Astrocyte of the spinal cord (primary cell): ENCODE measurements at regions not wholly inside any gene's neighbourhood (a gene's known extent, or its start where the extent isn't known, plus 50 kb on each side); places are given as distances from the start of the nearest gene placed in this dataset.
"Not testable (repeated sequence)": the region's sequence is repeated elsewhere in the genome, so short reads cannot be mapped to it uniquely, and the experiment has no call there.

Experiments used
- DNase-seq: peaks from one replicate; pipeline ENCODE4 v3.0.0; 2011; ENCODE audit warnings: low read depth, low spot score
- H3K4me3 ChIP-seq: 2 replicates; pipeline ENCODE4 v1.5.1; 2011; ENCODE audit warnings: low read depth, mild to moderate bottlenecking, low read length, moderate library complexity
- CTCF ChIP-seq: IDR thresholded peaks from 2 replicates; pipeline ENCODE4 v1.5.1; 2012; ENCODE audit warnings: low read depth, mild to moderate bottlenecking, low read length, inconsistent platforms
- in situ Hi-C: cut with HindIII; loops from 2 replicates; pipeline ENCODE4 v1.10.0; 2017; ENCODE audit warnings: low sequenced_read_pairs

GRCh38 chr1:58060559-58061170, 485.9 kb downstream of the OMA1 start:
- in situ Hi-C loops, result no loop called here
- TF ChIP-seq CTCF, result no peak
- H3K4me3 ChIP-seq, result no peak overlapping the region
- no peak for DNase-seq

GRCh38 chr1:58059789-58060188, 486.7 kb downstream of the OMA1 start:
- DNase-seq, result no peak
- in situ Hi-C loops, result no loop called here
- TF ChIP-seq CTCF, result no peak
- no peak overlapping the region for H3K4me3 ChIP-seq

GRCh38 chr1:58058323-58058722, 488.2 kb downstream of the OMA1 start:
- DNase-seq, result no peak
- TF ChIP-seq CTCF, result no peak
- H3K4me3 ChIP-seq, result no peak overlapping the region
- in situ Hi-C loops, result no loop called here

- no peak for TF ChIP-seq CTCF
- no peak overlapping the region for H3K4me3 ChIP-seq
- in situ Hi-C loops, result no loop called here
- DNase-seq, result no peak
Observed at GRCh38 chr1:58057826-58058225, 488.7 kb downstream of the OMA1 start.

- in situ Hi-C loops, DNase-seq: not testable (repeated sequence)
Observed at GRCh38 chr1:58051187-58051586, 495.3 kb downstream of the OMA1 start.

GRCh38 chr1:58047265-58047858, 499.2 kb downstream of the OMA1 start:
- DNase-seq, result no peak
- in situ Hi-C loops, result no loop called here
- peak; percentile 76 for TF ChIP-seq CTCF
- H3K4me3 ChIP-seq, result no peak overlapping the region

More at GRCh38 chr1:58051187-58051586, 495.3 kb downstream of the OMA1 start:
- H3K4me3 ChIP-seq, result not testable (repeated sequence)

GRCh38 chr1:58045094-58045705, 501.3 kb downstream of the OMA1 start:
- TF ChIP-seq CTCF, result no peak
- H3K4me3 ChIP-seq, result no peak overlapping the region
- in situ Hi-C loops, result no loop called here

More at GRCh38 chr1:58045094-58045705, 501.3 kb downstream of the OMA1 start:
- no peak for DNase-seq
